Ovary (tissue), 7 donors: ENCODE measurements at regions not wholly inside any gene's neighbourhood (a gene's known extent, or its start where the extent isn't known, plus 50 kb on each side); places are given as distances from the start of the nearest gene placed in this dataset.

Source experiments
- DNase-seq, 5 donors: peaks; one replicate each; pipeline ENCODE4 v3.0.0-alpha.2; 2019 to 2020
- H3K27ac ChIP-seq, 2 donors: fragments of 200-600 bp; one replicate each; pipeline versions ENCODE4 v1.5.1 to v1.8.0; 2019 to 2022
- H3K27me3 ChIP-seq: fragments of 200-600 bp; one replicate; pipeline ENCODE4 v1.8.0; 2022
- H3K36me3 ChIP-seq: fragments of 200-600 bp; sonication (generic); one replicate; pipeline ENCODE4 v1.5.1; 2019
- H3K4me1 ChIP-seq: one replicate; pipeline ENCODE4 v1.8.1; 2013; ENCODE audit warnings: mild to moderate bottlenecking, moderate library complexity; ENCODE audit not compliant: insufficient read depth
- H3K4me3 ChIP-seq: fragments of 200-600 bp; sonication (generic); one replicate; pipeline ENCODE4 v1.5.1; 2017
- H3K9me3 ChIP-seq, 2 donors: fragments of 200-600 bp in 1 of 2; sonication (generic) in 1 of 2; one replicate each; pipeline versions ENCODE4 v1.5.1 to v1.8.1; 2013 to 2019; ENCODE audit warnings: mild to moderate bottlenecking in 1 of 2, moderate library complexity in 1 of 2
- EP300 ChIP-seq: sonication (generic); formaldehyde crosslinking; IDR thresholded peaks from one replicate; pipeline ENCODE4 v1.6.1; 2017; ENCODE audit warnings: antibody characterized with exemption
- POLR2A ChIP-seq: fragments of 450-650 bp; IDR thresholded peaks from one replicate; pipeline ENCODE4 v1.6.1; 2017; ENCODE audit warnings: antibody characterized with exemption, mild to moderate bottlenecking, moderate library complexity
- WGBS, 3 donors: extraction: QIAGEN DNeasy Blood & Tissue Kit in 1 of 3; methylation state at CpG; one replicate each; pipeline versions ENCODE4 v1.1.5 to v1.1.7; 2013 to 2017; 5-methylcytosine and 5-hydroxymethylcytosine counted together
- intact Hi-C, 4 donors: fragments of 100-400 bp; cut with DNase I; formaldehyde crosslinking; loops; one replicate each; pipeline versions ENCODE4 v1.11.0 to v1.15.1; 2022 to 2023
- TF ChIP-seq, protein P1 (sequence below), 3 donors: fragments of 450-650 bp in 2 of 3; fragments of 200-600 bp in 1 of 3; IDR thresholded peaks; one replicate each; pipeline versions ENCODE4 v1.5.1 to v1.8.0; 2016 to 2022; ENCODE audit warnings: antibody characterized with exemption in 3 of 3, mild to moderate bottlenecking in 1 of 3
- donor health status: DM: no; HTN: no; CAD: no; lungs with moderate emphysema.
- donor health status: DM: no; HTN: no; CAD: no.
- donor health status: Bipolar disorder and iron deficiency.
- donor health status: DM: no; HTN: no; CAD: no.
- donor health status: DM: yes; HTN: yes; CAD: no.

DNA sequence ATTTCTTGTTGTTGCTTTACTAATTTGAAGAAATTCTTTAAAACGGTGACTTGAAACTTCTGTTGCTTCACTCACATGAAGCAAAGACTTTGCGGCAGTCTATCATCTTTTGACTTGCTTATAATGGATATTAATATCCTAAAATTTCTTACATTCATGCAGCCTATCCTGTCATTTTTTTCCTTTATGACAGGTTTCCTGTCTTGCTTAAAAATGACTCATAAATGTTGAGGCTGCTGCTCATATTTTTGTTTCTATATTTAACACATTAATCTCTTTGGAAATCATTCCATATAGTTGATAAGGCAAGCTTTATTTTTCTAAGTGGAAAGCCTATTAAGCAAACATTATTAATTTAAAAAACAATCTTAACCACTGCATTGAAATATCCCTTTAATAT is 176.6 kb upstream of the GALNTL6 start:
- 75 to 83% (median 79%) methylated on average over 2 of the region's 2 CpGs for WGBS, 3 donors

DNA sequence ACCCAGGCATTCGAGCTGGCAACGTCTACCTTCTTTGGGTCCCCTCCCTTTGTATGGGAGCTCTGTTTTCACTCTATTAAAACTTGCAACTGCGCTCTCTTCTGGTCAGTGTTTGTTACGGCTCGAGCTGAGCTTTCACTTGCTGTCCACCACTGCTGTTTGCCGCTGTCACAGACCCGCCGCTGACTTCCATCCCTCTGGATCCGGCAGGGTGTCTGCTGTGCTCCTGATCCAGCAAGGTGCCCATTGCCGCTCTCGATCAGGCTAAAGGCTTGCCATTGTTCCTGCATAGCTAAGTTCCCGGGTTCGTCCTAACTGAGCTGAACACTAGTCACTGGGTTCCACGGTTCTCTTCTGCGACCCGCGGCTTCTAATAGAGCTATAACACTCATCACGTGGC is 183.5 kb upstream of the GALNTL6 start:
- Histone ChIP-seq H3K4me3 (no peak overlapping the region), H3K27ac (no peak overlapping the region), H3K36me3 (no peaks in the 10 kb centered on the region), H3K4me1 (no peaks in the 10 kb centered on the region), H3K9me3 (no peaks in the 10 kb centered on the region), H3K27me3 (no peaks in the 10 kb centered on the region)
- intact Hi-C loops: no loop called here
- TF ChIP-seq EP300 (no peak), POLR2A (no peak)
- TF ChIP-seq, protein P1, sequence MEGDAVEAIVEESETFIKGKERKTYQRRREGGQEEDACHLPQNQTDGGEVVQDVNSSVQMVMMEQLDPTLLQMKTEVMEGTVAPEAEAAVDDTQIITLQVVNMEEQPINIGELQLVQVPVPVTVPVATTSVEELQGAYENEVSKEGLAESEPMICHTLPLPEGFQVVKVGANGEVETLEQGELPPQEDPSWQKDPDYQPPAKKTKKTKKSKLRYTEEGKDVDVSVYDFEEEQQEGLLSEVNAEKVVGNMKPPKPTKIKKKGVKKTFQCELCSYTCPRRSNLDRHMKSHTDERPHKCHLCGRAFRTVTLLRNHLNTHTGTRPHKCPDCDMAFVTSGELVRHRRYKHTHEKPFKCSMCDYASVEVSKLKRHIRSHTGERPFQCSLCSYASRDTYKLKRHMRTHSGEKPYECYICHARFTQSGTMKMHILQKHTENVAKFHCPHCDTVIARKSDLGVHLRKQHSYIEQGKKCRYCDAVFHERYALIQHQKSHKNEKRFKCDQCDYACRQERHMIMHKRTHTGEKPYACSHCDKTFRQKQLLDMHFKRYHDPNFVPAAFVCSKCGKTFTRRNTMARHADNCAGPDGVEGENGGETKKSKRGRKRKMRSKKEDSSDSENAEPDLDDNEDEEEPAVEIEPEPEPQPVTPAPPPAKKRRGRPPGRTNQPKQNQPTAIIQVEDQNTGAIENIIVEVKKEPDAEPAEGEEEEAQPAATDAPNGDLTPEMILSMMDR (IDR thresholded peaks at IDR 0.05): no peak
- WGBS, 3 donors: 90 to 93% (median 90%) methylated on average over 18 of the region's 18 CpGs
- DNase-seq: no peak

More for the DNA sequence above, 176.6 kb upstream of the GALNTL6 start:
- Histone ChIP-seq H3K27ac (no peak overlapping the region), H3K36me3 (no peaks in the 10 kb centered on the region), H3K27me3 (no peaks in the 10 kb centered on the region), H3K9me3 (no peaks in the 10 kb centered on the region), H3K4me3 (no peak overlapping the region), H3K4me1 (no peaks in the 10 kb centered on the region)
- intact Hi-C loops: no loop called here
- DNase-seq: no peak
- TF ChIP-seq, protein P1 (IDR thresholded peaks at IDR 0.05): no peak
- no peak for TF ChIP-seq EP300
- no peak for TF ChIP-seq POLR2A

DNA sequence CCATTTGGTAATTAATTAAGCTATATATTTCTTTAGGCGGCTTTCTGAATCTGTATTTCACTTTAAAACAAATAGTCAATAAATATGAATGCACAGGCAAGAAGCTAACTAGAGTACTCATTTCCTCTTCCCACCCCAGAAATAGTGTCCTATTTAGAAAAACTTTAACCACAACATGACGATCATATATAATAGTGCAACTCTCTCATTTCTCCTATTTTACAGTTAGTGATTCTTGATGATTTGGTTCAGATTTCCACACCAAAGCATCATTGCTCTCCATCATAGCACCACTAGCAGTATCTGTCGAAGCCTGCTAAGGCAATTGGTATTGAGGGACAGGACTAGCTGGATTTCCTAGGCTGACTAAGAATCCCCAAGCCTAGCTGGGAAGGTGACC is 184.0 kb upstream of the GALNTL6 start:
- TF ChIP-seq POLR2A: no peak
- TF ChIP-seq EP300: no peak
- TF ChIP-seq, protein P1 (IDR thresholded peaks at IDR 0.05): no peak
- H3K27ac ChIP-seq: no peak overlapping the region
- DNase-seq: no peak
- intact Hi-C loops: no loop called here
- H3K36me3 ChIP-seq: no peaks in the 10 kb centered on the region
- H3K4me1 ChIP-seq: no peaks in the 10 kb centered on the region
- 70 to 82% (median 72%) methylated on average over 3 of the region's 3 CpGs for WGBS, 3 donors
- no peak overlapping the region for H3K4me3 ChIP-seq
- no peaks in the 10 kb centered on the region for H3K27me3 ChIP-seq
- no peaks in the 10 kb centered on the region for H3K9me3 ChIP-seq

DNA sequence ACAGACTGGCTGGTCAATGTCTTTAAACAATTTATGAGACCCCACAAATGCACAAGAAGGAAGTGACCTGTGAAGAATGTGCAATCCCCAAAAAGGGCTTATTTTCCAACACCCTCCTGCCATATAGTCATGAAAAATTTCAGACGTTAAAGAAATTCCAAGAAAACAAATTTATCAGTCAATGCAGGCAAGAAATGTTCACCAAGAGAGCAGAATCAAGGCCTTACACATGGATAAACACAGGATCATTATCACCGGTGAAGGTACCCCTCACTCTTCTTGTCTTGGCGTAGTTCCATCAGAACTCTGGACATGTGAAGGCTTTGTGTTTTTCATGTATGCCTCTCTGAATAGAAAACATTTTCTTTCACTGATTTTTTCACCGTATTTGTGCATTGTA is 186.7 kb upstream of the GALNTL6 start:
- TF ChIP-seq EP300 (no peak), POLR2A (no peak)
- TF ChIP-seq, protein P1 (IDR thresholded peaks at IDR 0.05): no peak
- intact Hi-C loops: no loop called here
- no peak for DNase-seq

GRCh38 chr4:171622729-171623128 is 190.5 kb upstream of the GALNTL6 start:
- intact Hi-C loops: no loop called here
- Histone ChIP-seq H3K4me1 (no peaks in the 10 kb centered on the region), H3K27me3 (no peaks in the 10 kb centered on the region), H3K27ac (no peak overlapping the region), H3K4me3 (no peak overlapping the region), H3K9me3 (no peaks in the 10 kb centered on the region), H3K36me3 (no peaks in the 10 kb centered on the region)
- 64 to 86% (median 67%) methylated on average over 3 of the region's 3 CpGs for WGBS, 3 donors
- no peak for TF ChIP-seq POLR2A
- TF ChIP-seq, protein P1 (IDR thresholded peaks at IDR 0.05): no peak
- TF ChIP-seq EP300: no peak
- no peak for DNase-seq

More for the DNA sequence above, 186.7 kb upstream of the GALNTL6 start:
- Histone ChIP-seq H3K36me3 (no peaks in the 10 kb centered on the region), H3K9me3 (no peaks in the 10 kb centered on the region), H3K27ac (no peak overlapping the region), H3K4me3 (no peak overlapping the region), H3K27me3 (no peaks in the 10 kb centered on the region), H3K4me1 (no peaks in the 10 kb centered on the region)
- WGBS, 3 donors: 77 to 92% (median 79%) methylated on average over 4 of the region's 4 CpGs
